Natural killer cell treated with Interleukin-12 subunit alpha and Interleukin-12 subunit beta and Interleukin-15 and Interleukin-18, amount 100 ng/mL, for 72 hours (primary cell): ENCODE measurements at regions not wholly inside any gene's neighbourhood (a gene's known extent, or its start where the extent isn't known, plus 50 kb on each side); places are given as distances from the start of the nearest gene placed in this dataset.
"Not testable (repeated sequence)": the region's sequence is repeated elsewhere in the genome, so short reads cannot be mapped to it uniquely, and the experiment has no call there.

Experiments
- ATAC-seq, 2 donors: fragments of 150-1000 bp; cut with Tn5 transposase in 1 of 2; sonication (Bioruptor Pico), chemical (Tn5 transposase) in 1 of 2; 2 replicates each; pipeline ENCODE4 v1.10.0; 2021
- DNase-seq: peaks from one replicate; pipeline ENCODE4 v3.0.0; 2022; ENCODE audit warnings: low spot score
- H3K27ac Mint-ChIP-seq, 2 donors: 1 replicate in 1 of 2; 2 replicates in 1 of 2; pipeline ENCODE4 v1.8.0; 2022; ENCODE audit warnings: mixed read lengths in 2 of 2, mild to moderate bottlenecking in 1 of 2, moderate library complexity in 1 of 2
- H3K27me3 Mint-ChIP-seq, 2 donors: 1 replicate in 1 of 2; 2 replicates in 1 of 2; pipeline ENCODE4 v1.8.0; 2022; ENCODE audit warnings: mixed read lengths in 2 of 2
- H3K36me3 Mint-ChIP-seq: one replicate; pipeline ENCODE4 v1.8.0; 2022; ENCODE audit warnings: mixed read lengths
- H3K4me1 Mint-ChIP-seq, 2 donors: 1 replicate in 1 of 2; 2 replicates in 1 of 2; pipeline ENCODE4 v1.8.0; 2022; ENCODE audit warnings: low read depth in 2 of 2, mixed read lengths in 2 of 2, mild to moderate bottlenecking in 1 of 2
- H3K4me3 Mint-ChIP-seq: one replicate; pipeline ENCODE4 v1.8.0; 2022; ENCODE audit warnings: mixed read lengths
- H3K9me3 Mint-ChIP-seq: 2 replicates; pipeline ENCODE4 v1.8.0; 2022; ENCODE audit warnings: mixed read lengths

DNA sequence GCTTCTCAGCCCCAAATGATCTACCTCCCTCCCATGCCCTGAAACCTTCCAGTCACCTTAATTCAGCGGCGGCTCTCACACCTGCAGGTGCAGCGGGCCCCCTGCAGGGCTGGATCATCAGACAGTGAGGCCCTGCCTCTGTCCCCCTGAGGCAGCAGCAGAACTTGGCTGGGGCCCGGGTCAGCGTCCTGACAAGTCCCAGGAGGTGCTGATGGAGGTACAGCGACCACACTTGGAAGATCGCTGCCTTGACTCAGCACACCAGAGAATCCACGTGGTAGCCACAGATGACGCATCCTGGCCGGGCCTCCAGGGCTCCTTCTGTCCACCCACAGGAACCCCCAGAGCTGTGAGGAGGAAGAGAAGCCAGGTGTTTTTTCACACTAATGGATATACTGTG lies 116.4 kb upstream of the THBS2 start:
- DNase-seq (no peak), ATAC-seq (peak in 1 of 2 donors; percentile 13)
- no peaks in the 10 kb centered on the region for H3K9me3 Mint-ChIP-seq
- H3K4me1 Mint-ChIP-seq: no peaks in the 10 kb centered on the region
- no peak overlapping the region for H3K27ac Mint-ChIP-seq
- H3K4me3 Mint-ChIP-seq: no peak overlapping the region
- H3K36me3 Mint-ChIP-seq: no peaks in the 10 kb centered on the region
- H3K27me3 Mint-ChIP-seq: no peaks in the 10 kb centered on the region

DNA sequence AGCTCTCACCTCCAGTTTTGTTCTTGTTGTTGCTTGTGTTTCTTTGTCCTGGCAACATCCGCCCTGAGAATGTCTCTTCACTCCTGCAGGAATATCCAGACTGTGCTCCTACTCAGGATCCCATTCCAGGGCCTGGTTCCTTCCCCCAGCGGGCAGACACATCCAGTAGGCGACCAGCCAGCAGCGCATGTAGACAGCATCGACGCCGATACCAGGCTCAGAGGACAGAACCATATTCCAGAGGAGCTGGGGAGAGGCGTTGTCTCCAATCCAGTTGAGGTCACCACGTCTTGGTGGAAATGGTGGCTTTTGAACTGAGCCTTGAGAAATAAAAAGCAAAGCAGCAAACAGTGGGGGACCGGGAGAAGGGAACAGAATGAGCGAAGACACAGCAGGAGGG lies 114.6 kb upstream of the THBS2 start:
- no peak overlapping the region for H3K4me3 Mint-ChIP-seq
- no peaks in the 10 kb centered on the region for H3K9me3 Mint-ChIP-seq
- H3K4me1 Mint-ChIP-seq: no peaks in the 10 kb centered on the region
- no peak overlapping the region for H3K27ac Mint-ChIP-seq
- H3K27me3 Mint-ChIP-seq: peaks cover 0 to 2% of the 10 kb centered on the region in 2 donors
- ATAC-seq: peak in 1 of 2 donors; percentile 41
- no peaks in the 10 kb centered on the region for H3K36me3 Mint-ChIP-seq
- no peak for DNase-seq

DNA sequence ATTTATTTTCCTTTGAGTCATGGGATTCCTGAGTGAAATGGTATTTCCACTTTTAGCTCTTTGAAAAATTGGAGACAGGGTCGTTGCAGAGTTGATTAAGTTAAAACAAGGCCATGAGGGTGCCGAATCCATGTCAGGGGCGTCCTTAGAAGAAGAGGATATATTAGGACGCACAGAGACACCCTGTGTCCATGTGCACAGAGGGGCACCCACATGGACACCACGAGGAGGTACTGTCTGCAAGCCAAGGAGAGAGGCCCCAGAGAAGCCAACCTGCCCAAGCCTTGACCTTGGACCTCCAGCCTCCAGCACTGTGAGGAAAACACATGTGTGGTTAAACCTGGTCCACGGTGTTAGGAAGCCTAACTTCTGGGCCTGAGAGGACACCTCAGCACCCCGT lies 113.9 kb upstream of the THBS2 start:
- no peaks in the 10 kb centered on the region for H3K9me3 Mint-ChIP-seq
- H3K36me3 Mint-ChIP-seq: no peaks in the 10 kb centered on the region
- H3K4me3 Mint-ChIP-seq: no peak overlapping the region
- H3K27ac Mint-ChIP-seq: no peak overlapping the region
- DNase-seq: no peak
- no peak for ATAC-seq
- H3K27me3 Mint-ChIP-seq: peaks cover 0 to 2% of the 10 kb centered on the region in 2 donors
- no peaks in the 10 kb centered on the region for H3K4me1 Mint-ChIP-seq

DNA sequence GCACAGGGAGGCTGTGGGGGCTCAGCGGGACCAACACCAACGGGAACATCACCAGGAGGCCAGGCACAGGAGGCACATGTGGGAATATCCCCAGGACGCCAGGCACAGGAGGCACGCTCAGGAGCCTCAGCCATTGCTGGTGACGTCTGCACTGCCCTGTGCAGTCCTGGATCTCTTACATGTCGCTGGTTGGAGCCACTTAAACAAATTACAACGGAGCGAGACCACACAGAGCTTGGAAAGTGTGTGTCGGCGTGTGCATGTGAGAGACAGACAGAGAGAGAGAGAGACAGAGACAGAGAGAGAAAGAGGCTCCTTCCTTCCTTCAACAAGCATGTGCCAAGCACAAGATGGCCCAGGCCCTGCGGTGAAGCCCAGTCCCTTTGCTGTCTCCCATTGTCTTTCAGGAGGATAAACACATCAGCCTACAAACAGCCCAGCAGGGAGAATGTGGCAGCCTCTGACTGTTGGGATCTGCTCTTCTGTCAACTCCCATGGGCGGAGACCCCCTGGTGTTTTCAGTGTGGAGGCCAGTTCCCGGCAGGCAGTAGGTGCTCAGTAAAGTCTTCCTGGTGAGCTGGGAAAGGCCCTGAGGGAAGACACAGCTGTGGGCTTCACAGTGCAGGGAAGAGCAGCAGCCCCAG lies 112.7 kb upstream of the THBS2 start:
- ATAC-seq (no peak), DNase-seq (no peak)
- no peaks in the 10 kb centered on the region for H3K4me1 Mint-ChIP-seq
- no peaks in the 10 kb centered on the region for H3K36me3 Mint-ChIP-seq
- no peak overlapping the region for H3K4me3 Mint-ChIP-seq
- H3K27ac Mint-ChIP-seq: no peak overlapping the region
- H3K9me3 Mint-ChIP-seq: no peaks in the 10 kb centered on the region
- H3K27me3 Mint-ChIP-seq: peaks cover 0 to 4% of the 10 kb centered on the region in 2 donors

DNA sequence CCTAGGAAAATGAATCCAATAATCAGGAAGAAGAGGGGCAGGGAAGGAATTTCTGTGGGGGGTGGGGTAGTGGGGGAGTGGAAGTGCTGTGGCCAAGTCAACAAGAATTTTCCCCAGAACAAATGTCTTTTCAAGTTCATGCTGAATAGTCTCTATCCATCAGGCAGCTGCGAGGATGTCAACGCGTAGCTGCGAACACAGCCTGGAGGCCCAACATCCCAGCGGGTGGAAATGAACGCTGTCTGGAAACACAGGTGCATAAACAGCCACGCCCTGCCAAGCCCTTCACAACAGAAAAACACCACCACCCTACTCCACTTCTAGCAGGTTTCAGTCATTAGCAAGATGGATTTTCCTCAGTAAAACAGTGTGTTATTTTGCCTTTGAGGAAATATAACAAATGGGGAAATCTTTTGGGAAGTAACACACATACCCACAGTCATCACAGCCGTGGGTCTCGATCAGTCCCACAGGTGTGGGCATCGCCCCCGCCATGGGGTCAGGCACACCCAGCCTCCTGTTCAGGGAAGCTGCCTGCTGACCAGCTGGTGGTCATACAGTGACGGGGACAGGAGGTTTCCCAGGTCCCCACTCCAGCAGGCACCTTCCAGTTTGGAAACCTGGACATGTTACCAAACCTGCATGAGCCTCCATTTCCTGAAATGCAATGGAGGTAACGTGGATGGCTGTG lies 112.1 kb upstream of the THBS2 start:
- Mint-ChIP-seq H3K27ac (no peak overlapping the region), H3K9me3 (no peaks in the 10 kb centered on the region), H3K36me3 (no peaks in the 10 kb centered on the region), H3K4me3 (no peak overlapping the region), H3K4me1 (no peaks in the 10 kb centered on the region), H3K27me3 (peaks cover 0 to 4% of the 10 kb centered on the region in 2 donors)
- DNase-seq (no peak), ATAC-seq (no peak)

DNA sequence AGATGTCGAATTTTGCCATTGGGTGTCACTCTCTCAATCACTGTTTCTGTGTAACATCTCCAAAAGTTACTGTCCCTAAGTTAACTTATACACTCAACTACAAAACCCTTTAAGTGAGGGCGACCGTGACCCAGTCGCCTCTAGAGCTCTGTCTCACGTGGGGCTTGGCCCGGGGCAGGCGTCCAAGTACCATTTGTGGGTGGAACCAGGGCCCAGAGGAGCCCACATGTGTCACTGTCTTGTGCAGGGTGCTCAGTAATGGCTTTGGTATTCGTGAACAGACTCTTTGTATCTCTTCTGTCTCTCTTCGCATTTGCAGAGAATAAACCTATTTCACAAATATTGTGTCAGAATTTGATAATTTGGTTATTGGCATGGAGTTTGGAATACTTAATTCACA lies 109.9 kb upstream of the THBS2 start:
- Mint-ChIP-seq H3K27me3 (peaks cover 0 to 4% of the 10 kb centered on the region in 2 donors), H3K4me3 (no peak overlapping the region), H3K9me3 (no peaks in the 10 kb centered on the region), H3K4me1 (no peaks in the 10 kb centered on the region), H3K36me3 (no peaks in the 10 kb centered on the region), H3K27ac (no peak overlapping the region)
- ATAC-seq: no peak
- DNase-seq: no peak

DNA sequence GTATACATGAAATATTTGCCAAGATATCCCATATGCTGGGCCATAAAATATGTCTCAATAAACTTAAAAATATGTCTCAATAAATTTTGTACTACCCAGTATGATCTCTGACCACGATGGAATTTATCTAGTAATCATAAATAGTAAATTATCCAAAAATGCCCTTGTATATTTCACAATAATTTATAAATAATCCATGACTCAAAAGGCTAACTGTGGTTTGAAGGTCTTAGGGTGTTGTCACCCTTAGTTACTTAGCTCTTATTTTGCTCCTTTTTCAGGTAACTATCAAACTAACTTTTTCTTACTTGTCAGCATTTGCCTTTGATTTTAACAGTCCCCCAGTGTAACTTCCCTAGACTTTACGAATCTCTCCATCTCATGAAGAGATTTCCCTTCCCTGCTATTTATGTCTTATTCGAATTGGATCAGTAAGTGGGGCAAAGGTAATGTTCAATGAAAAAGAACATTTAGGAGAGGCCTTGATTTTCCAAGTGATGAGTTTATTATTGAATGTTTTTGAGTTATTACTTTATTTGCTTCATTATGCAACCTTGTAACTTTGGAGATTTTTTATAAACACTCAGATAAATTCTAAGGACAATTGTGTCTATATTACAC lies 109.0 kb upstream of the THBS2 start:
- ATAC-seq (no peak), DNase-seq (no peak)

DNA sequence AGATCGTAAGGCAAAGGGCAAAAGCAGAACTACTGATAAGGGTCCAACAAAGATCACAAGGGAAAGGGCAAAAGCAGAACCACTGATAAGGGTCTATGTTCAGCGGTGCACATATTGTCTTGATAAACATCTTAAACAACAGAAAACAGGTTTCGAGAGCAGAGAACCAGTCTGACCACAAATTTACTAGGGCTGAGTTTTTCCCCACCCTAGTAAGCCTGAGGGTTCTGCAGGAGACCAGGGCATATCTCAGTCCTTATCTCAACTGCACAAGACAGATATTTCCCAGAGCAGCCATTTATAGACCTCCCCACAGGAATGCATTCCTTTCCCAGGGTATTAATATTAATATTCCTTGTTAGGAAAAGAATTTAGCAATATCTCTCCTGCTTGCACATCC lies 101.4 kb upstream of the THBS2 start:
- not testable (repeated sequence) for H3K4me1 Mint-ChIP-seq, ATAC-seq, H3K36me3 Mint-ChIP-seq, H3K4me3 Mint-ChIP-seq, H3K27ac Mint-ChIP-seq, DNase-seq
- peaks cover 16% of the 10 kb centered on the region for H3K9me3 Mint-ChIP-seq
- H3K27me3 Mint-ChIP-seq: peaks cover 24 to 36% of the 10 kb centered on the region in 2 donors

More for the DNA sequence above, 109.0 kb upstream of the THBS2 start:
- H3K36me3 Mint-ChIP-seq: no peaks in the 10 kb centered on the region
- H3K27ac Mint-ChIP-seq: no peak overlapping the region
- H3K9me3 Mint-ChIP-seq: no peaks in the 10 kb centered on the region
- H3K4me1 Mint-ChIP-seq: no peaks in the 10 kb centered on the region
- no peak overlapping the region for H3K4me3 Mint-ChIP-seq
- peaks cover 3 to 5% of the 10 kb centered on the region in 2 donors for H3K27me3 Mint-ChIP-seq

DNA sequence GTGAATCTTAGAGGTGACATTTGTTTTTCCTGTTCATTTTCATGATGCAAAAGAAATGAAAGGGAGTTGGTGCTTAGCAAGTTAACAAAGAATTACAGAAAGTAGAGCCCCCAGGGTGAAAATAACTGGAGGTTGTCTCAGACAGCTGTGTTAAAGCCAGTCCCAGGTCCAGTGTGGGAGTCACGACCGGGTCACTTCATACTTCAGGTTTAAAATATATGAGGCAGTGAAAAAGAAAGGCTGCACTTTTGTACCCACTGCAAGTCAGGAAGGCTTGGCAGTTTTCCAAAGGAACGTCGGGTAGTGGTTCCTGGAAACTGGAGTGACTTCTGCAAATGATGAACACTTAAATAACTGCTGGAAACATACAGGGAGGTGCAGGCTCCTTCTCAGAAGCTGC lies 91.5 kb upstream of the THBS2 start:
- Mint-ChIP-seq H3K9me3 (no peaks in the 10 kb centered on the region), H3K4me1 (no peaks in the 10 kb centered on the region), H3K27ac (no peak overlapping the region), H3K27me3 (peaks cover 9 to 19% of the 10 kb centered on the region in 2 donors), H3K4me3 (no peak overlapping the region), H3K36me3 (no peaks in the 10 kb centered on the region)
- DNase-seq: no peak
- ATAC-seq: no peak

DNA sequence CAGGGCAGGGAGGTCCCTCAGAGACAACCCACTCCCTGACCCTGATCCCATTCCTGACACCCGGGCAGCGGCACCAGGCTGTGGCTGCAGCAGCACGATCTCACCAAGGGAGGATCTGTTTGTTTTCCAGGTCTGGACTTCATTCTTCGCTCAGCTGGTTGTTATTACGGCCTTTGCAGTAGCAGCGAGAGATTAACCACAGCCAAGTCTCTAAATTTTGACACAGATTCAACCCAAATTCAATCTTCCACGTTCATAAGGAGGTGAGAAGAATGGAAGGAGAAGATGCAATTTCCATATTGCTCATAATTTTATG lies 91.1 kb upstream of the THBS2 start:
- no peak for ATAC-seq

DNA sequence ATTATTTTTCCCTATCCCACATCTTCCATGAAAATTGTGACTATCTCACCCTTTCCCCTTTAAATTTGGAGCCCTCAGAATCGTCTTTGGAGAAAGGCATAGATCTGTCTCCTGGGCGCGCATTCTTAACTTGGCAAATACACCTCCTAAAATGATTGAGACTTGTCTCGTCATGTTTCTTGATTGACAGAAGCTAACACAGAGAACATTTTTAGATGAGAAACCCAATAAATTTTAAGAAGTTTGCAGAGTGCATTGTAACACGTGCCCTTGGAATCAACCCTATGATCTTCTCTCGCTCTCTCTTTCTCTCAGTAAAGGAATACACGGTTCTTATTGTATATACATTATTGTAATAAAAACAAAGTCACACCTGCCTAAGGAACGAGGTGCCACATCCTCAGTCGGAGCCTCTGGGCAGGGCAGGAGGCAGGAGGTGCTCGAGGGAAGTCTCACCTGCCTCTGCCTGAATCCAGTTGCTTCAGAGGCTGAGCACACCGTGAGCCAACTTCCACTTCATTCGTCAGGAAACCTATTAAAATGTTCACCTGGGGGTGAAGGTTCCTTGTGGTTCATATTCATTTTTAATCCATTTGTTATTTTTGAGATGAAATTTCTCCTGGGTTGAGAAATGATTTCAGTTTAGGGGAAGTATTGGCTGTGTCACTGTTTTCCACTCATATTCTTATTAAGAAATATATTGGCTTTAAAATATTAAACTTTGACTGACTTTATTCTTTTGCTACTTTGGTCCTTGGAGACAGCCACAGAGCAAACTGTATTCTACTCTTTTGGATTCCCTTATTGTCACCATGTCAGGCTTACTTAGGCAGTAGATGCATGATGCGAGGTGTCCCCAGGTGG lies 90.5 kb upstream of the THBS2 start:
- H3K9me3 Mint-ChIP-seq: no peaks in the 10 kb centered on the region
- peaks cover under 1 to 14% of the 10 kb centered on the region in 2 donors for H3K27me3 Mint-ChIP-seq
- no peaks in the 10 kb centered on the region for H3K4me1 Mint-ChIP-seq
- no peak for ATAC-seq
- DNase-seq: no peak
- no peak overlapping the region for H3K27ac Mint-ChIP-seq
- no peaks in the 10 kb centered on the region for H3K36me3 Mint-ChIP-seq
- no peak overlapping the region for H3K4me3 Mint-ChIP-seq

More for the DNA sequence above, 91.1 kb upstream of the THBS2 start:
- no peak for DNase-seq
- Mint-ChIP-seq H3K27ac (no peak overlapping the region), H3K4me1 (no peaks in the 10 kb centered on the region), H3K36me3 (no peaks in the 10 kb centered on the region), H3K9me3 (no peaks in the 10 kb centered on the region), H3K4me3 (no peak overlapping the region), H3K27me3 (peaks cover 7 to 17% of the 10 kb centered on the region in 2 donors)

DNA sequence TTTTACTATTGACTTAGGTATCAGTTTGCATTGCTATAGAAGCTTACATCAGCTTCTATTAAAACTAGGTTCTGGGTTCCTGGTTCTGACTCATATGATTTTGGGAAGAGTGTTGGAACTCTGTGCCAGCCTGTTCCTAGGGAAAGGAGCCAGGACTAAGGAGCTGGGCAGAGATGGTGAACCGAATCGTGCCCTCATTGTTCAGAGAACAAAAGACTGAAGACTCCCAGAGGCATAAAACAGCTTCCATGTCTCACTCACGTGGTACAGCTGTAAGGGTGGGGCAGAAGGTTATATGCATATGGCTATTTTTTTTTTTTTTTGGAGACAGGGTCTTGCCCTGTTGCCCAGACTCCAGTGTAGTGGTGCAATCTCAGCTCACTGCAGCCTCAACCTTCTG lies 89.1 kb upstream of the THBS2 start:
- DNase-seq (no peak), ATAC-seq (no peak)
- Mint-ChIP-seq H3K9me3 (no peaks in the 10 kb centered on the region), H3K36me3 (no peaks in the 10 kb centered on the region), H3K27ac (no peak overlapping the region), H3K27me3 (peaks cover 0 to 16% of the 10 kb centered on the region in 2 donors), H3K4me1 (no peaks in the 10 kb centered on the region), H3K4me3 (no peak overlapping the region)

DNA sequence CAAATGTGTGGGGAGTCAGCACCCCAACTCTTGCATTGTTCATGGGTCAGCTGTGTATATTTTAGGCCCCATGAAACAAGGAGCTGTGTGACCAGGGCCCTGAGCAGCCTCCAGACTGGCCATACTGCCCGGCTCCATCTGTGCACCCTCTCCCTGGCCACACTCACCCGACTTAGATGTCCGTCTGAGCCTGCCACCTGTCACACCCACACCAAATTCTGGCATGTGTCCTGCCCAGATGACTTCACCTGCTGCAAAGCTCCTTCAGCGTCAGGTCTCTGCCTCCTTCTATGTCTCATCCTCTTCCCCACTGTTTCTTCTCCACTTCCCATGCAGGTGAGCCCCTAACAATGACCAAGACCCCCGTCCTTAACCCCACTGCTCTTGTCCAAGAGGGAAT lies 88.1 kb upstream of the THBS2 start:
- DNase-seq: no peak
- Mint-ChIP-seq H3K36me3 (no peaks in the 10 kb centered on the region), H3K27ac (no peak overlapping the region)

DNA sequence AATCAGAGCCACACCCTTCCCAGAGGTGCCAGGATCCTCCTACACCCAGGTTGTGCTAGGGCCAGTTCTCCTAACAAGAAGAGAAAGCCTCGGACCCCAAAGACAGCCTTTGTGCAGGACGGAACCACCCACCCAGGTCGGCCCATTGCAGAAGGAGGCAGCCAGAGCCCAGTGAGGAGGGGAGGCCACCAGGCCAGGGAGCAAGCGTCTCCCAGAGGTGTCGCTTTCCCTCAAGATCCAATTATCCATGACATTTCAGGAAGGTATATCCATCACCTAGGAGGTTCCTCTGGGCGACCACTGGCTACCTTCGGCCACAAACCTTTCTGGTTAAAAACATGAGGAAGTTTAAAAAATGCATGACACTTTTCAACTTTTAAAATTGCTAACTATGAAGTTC lies 87.4 kb upstream of the THBS2 start:
- DNase-seq: no peak
- Mint-ChIP-seq H3K4me1 (no peaks in the 10 kb centered on the region), H3K9me3 (no peaks in the 10 kb centered on the region), H3K27ac (no peak overlapping the region), H3K27me3 (peaks cover 11 to 19% of the 10 kb centered on the region in 2 donors), H3K4me3 (no peak overlapping the region), H3K36me3 (no peaks in the 10 kb centered on the region)
- ATAC-seq: no peak

More for the DNA sequence above, 88.1 kb upstream of the THBS2 start:
- Mint-ChIP-seq H3K27me3 (peaks cover 8 to 18% of the 10 kb centered on the region in 2 donors), H3K9me3 (no peaks in the 10 kb centered on the region), H3K4me3 (no peak overlapping the region), H3K4me1 (no peaks in the 10 kb centered on the region)
- no peak for ATAC-seq
